Activated CD4-positive, alpha-beta T cell treated with anti-CD3 and anti-CD28 coated beads, Interleukin-2, amount 50 U/mL, for 16 hours (primary cell): ENCODE measurements at regions not wholly inside any gene's neighbourhood (a gene's known extent, or its start where the extent isn't known, plus 50 kb on each side); places are given as distances from the start of the nearest gene placed in this dataset.
A peak's percentile ranks its signal among the peaks of the same experiment; 100 is the strongest.
"Not testable (repeated sequence)": the region's sequence is repeated elsewhere in the genome, so short reads cannot be mapped to it uniquely, and the experiment has no call there.

ENCODE experiments used
- DNase-seq: peaks from one replicate; pipeline ENCODE4 v3.0.0-alpha.2; 2020

- no peak for DNase-seq
Measured at GRCh38 chr2:38483776-38484501, 106.9 kb upstream of the ATL2 start.

- not testable (repeated sequence) for DNase-seq
Measured at GRCh38 chr2:38482710-38483109, 105.6 kb upstream of the ATL2 start.

- DNase-seq: no peak
Measured at GRCh38 chr2:38480617-38481016, 103.5 kb upstream of the ATL2 start.

GRCh38 chr2:38477006-38477405, 99.9 kb upstream of the ATL2 start:
- DNase-seq: no peak

GRCh38 chr2:38475567-38475881, 98.5 kb upstream of the ATL2 start:
- DNase-seq: no peak

- DNase-seq: peak; percentile 67
Measured at GRCh38 chr2:38474715-38475566, 97.9 kb upstream of the ATL2 start.

- DNase-seq: peak; percentile 62
Measured at GRCh38 chr2:38474021-38474456, 97.0 kb upstream of the ATL2 start.

- no peak for DNase-seq
Measured at GRCh38 chr2:38473333-38474005, 96.4 kb upstream of the ATL2 start.

- no peak for DNase-seq
Measured at GRCh38 chr2:38470115-38470514, 93.0 kb upstream of the ATL2 start.

GRCh38 chr2:38467768-38468455, 90.8 kb upstream of the ATL2 start:
- DNase-seq: no peak

GRCh38 chr2:38466876-38467767, 90.0 kb upstream of the ATL2 start:
- no peak for DNase-seq

GRCh38 chr2:38466409-38466808, 89.3 kb upstream of the ATL2 start:
- DNase-seq: no peak

- peak; percentile 23 for DNase-seq
Measured at GRCh38 chr2:38465789-38466127, 88.7 kb upstream of the ATL2 start.

GRCh38 chr2:38464971-38465788, 88.1 kb upstream of the ATL2 start:
- DNase-seq: no peak

- DNase-seq: no peak
Measured at GRCh38 chr2:38463752-38464151, 86.7 kb upstream of the ATL2 start.

- DNase-seq: peak; percentile 58
Measured at GRCh38 chr2:38462121-38462661, 85.1 kb upstream of the ATL2 start.

GRCh38 chr2:38461470-38461869, 84.4 kb upstream of the ATL2 start:
- no peak for DNase-seq

GRCh38 chr2:38460313-38460712, 83.2 kb upstream of the ATL2 start:
- no peak for DNase-seq

- no peak for DNase-seq
Measured at GRCh38 chr2:38454081-38454480, 77.0 kb upstream of the ATL2 start.

- DNase-seq: not testable (repeated sequence)
Measured at GRCh38 chr2:38451778-38452177, 74.7 kb upstream of the ATL2 start.

- DNase-seq: no peak
Measured at GRCh38 chr2:38450509-38450908, 73.4 kb upstream of the ATL2 start.
